Glutamatergic neuron (in vitro differentiated cells): ENCODE measurements at regions not wholly inside any gene's neighbourhood (a gene's known extent, or its start where the extent isn't known, plus 50 kb on each side); places are given as distances from the start of the nearest gene placed in this dataset.

Source experiments
- DNase-seq: peaks from one replicate; pipeline ENCODE4 v3.0.0; 2022
- H3K27ac Mint-ChIP-seq: one replicate; pipeline ENCODE4 v1.8.0; 2020; ENCODE audit warnings: mild to moderate bottlenecking, mixed read lengths, inconsistent platforms; ENCODE audit not compliant: unreplicated experiment
- H3K27me3 Mint-ChIP-seq: one replicate; pipeline ENCODE4 v1.8.0; 2020; ENCODE audit warnings: mild to moderate bottlenecking, moderate library complexity, mixed read lengths, inconsistent platforms; ENCODE audit not compliant: unreplicated experiment
- H3K36me3 Mint-ChIP-seq: one replicate; pipeline ENCODE4 v1.8.0; 2020; ENCODE audit warnings: mild to moderate bottlenecking, mixed read lengths, inconsistent platforms; ENCODE audit not compliant: unreplicated experiment
- H3K4me1 Mint-ChIP-seq: one replicate; pipeline ENCODE4 v1.8.0; 2020; ENCODE audit warnings: mild to moderate bottlenecking, low read depth, mixed read lengths, inconsistent platforms; ENCODE audit not compliant: unreplicated experiment
- H3K4me3 Mint-ChIP-seq: one replicate; pipeline ENCODE4 v1.8.0; 2020; ENCODE audit warnings: mild to moderate bottlenecking, mixed read lengths, inconsistent platforms; ENCODE audit not compliant: unreplicated experiment
- H3K9me3 Mint-ChIP-seq: one replicate; pipeline ENCODE4 v1.8.0; 2020; ENCODE audit warnings: mild to moderate bottlenecking, moderate library complexity, mixed read lengths, inconsistent platforms; ENCODE audit not compliant: unreplicated experiment
- CTCF ChIP-seq: fragments of 200-600 bp; sonication (generic); IDR thresholded peaks from one replicate; pipeline ENCODE4 v1.5.0; 2021; ENCODE audit not compliant: partially characterized antibody, unreplicated experiment

DNA sequence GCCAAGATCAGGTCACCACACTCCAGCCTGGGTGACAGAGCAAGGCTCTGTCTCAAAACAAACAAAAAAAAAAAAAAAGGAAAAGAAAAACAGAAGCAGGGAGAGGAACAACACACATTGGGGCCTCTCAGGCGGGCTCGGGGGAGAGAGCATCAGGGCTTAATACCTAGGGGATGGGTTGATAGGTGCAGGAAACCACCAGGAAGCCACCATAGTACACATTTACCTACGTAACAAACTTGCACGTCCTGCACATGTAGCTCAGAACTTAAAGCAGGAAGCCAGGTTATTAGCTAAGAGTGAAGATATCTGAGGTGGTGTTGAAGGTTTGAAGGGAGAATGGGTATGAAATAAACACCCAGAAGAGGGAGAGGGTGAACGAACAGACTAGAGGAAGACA, 81.0 kb upstream of the PMAIP1 start:
- Mint-ChIP-seq H3K4me1 (no peaks in the 10 kb centered on the region), H3K27ac (no peak overlapping the region), H3K36me3 (no peaks in the 10 kb centered on the region), H3K9me3 (peaks cover 1% of the 10 kb centered on the region), H3K27me3 (peaks cover 3% of the 10 kb centered on the region), H3K4me3 (no peak overlapping the region)
- no peak for TF ChIP-seq CTCF
- no peak for DNase-seq

DNA sequence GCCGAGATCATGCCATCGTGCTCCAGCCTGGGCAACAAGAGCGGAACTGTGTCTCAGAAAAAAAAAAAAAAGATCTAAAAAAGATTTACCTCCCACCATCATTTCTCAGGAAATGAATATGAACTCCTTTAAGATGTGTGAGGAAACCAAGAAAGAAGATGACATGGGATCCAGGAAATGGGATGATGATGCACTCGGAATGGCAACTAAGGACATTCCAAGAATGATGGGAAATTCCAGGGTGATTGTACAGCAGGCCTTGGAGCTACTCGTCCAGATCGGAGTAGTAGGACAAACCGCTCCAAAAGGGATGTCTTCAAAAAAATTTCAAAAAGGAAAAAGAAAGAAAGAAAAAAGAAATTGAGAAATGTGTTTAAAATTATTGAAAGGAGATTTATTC, 84.9 kb upstream of the PMAIP1 start:
- no peak for TF ChIP-seq CTCF
- peaks cover 1% of the 10 kb centered on the region for H3K9me3 Mint-ChIP-seq
- DNase-seq = no peak
- no peaks in the 10 kb centered on the region for H3K4me1 Mint-ChIP-seq
- no peaks in the 10 kb centered on the region for H3K36me3 Mint-ChIP-seq
- H3K27me3 Mint-ChIP-seq = peaks cover 3% of the 10 kb centered on the region
- no peak overlapping the region for H3K4me3 Mint-ChIP-seq
- no peak overlapping the region for H3K27ac Mint-ChIP-seq

- TF ChIP-seq CTCF = no peak
- H3K9me3 Mint-ChIP-seq = peaks cover 1% of the 10 kb centered on the region
- no peak overlapping the region for H3K27ac Mint-ChIP-seq
- no peaks in the 10 kb centered on the region for H3K4me1 Mint-ChIP-seq
- no peaks in the 10 kb centered on the region for H3K36me3 Mint-ChIP-seq
- no peak for DNase-seq
- no peak overlapping the region for H3K4me3 Mint-ChIP-seq
- H3K27me3 Mint-ChIP-seq = peaks cover 3% of the 10 kb centered on the region
Measured at GRCh38 chr18:59813942-59814341, 85.9 kb upstream of the PMAIP1 start.

- H3K9me3 Mint-ChIP-seq = no peaks in the 10 kb centered on the region
- TF ChIP-seq CTCF = no peak
- no peaks in the 10 kb centered on the region for H3K27me3 Mint-ChIP-seq
- H3K4me1 Mint-ChIP-seq = no peaks in the 10 kb centered on the region
- H3K27ac Mint-ChIP-seq = no peak overlapping the region
- H3K4me3 Mint-ChIP-seq = no peak overlapping the region
- DNase-seq = no peak
- H3K36me3 Mint-ChIP-seq = no peaks in the 10 kb centered on the region
Measured at GRCh38 chr18:59810735-59811520, 88.9 kb upstream of the PMAIP1 start.

DNA sequence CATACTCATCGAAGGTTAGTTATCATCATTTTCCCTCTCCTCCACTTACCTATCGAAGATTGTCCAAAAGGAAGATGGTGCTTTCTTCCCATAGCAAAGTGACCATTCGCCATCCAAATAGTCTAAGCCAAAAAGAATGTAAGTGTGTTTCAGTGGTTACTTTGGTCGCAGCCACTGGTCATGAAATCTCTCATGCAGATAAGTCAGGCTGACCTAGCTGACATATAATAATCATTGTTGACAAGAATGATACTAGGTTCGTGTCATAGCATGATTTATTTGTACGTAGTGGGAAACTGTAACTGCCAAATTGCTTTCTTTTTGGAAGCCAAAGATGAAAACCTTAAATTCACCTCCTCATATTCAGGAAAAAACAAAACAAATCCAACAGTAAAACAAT, 89.6 kb upstream of the PMAIP1 start:
- H3K36me3 Mint-ChIP-seq = no peaks in the 10 kb centered on the region
- H3K27me3 Mint-ChIP-seq = no peaks in the 10 kb centered on the region
- TF ChIP-seq CTCF = no peak
- no peak for DNase-seq
- H3K4me3 Mint-ChIP-seq = no peak overlapping the region
- no peaks in the 10 kb centered on the region for H3K4me1 Mint-ChIP-seq
- no peaks in the 10 kb centered on the region for H3K9me3 Mint-ChIP-seq
- H3K27ac Mint-ChIP-seq = no peak overlapping the region
